ENCODE measurements at regions not wholly inside any gene's neighbourhood (a gene's known extent, or its start where the extent isn't known, plus 50 kb on each side); places are given as distances from the start of the nearest gene placed in this dataset.

GRCh38 chr2:18238209-18238608 lies 322.2 kb downstream of the RDH14 start:
- TF ChIP-seq, protein P1, sequence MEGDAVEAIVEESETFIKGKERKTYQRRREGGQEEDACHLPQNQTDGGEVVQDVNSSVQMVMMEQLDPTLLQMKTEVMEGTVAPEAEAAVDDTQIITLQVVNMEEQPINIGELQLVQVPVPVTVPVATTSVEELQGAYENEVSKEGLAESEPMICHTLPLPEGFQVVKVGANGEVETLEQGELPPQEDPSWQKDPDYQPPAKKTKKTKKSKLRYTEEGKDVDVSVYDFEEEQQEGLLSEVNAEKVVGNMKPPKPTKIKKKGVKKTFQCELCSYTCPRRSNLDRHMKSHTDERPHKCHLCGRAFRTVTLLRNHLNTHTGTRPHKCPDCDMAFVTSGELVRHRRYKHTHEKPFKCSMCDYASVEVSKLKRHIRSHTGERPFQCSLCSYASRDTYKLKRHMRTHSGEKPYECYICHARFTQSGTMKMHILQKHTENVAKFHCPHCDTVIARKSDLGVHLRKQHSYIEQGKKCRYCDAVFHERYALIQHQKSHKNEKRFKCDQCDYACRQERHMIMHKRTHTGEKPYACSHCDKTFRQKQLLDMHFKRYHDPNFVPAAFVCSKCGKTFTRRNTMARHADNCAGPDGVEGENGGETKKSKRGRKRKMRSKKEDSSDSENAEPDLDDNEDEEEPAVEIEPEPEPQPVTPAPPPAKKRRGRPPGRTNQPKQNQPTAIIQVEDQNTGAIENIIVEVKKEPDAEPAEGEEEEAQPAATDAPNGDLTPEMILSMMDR (IDR thresholded peaks at IDR 0.05; ENCODE audit: low read depth, low read length, missing input control): no peak
- TF ChIP-seq, protein P2, sequence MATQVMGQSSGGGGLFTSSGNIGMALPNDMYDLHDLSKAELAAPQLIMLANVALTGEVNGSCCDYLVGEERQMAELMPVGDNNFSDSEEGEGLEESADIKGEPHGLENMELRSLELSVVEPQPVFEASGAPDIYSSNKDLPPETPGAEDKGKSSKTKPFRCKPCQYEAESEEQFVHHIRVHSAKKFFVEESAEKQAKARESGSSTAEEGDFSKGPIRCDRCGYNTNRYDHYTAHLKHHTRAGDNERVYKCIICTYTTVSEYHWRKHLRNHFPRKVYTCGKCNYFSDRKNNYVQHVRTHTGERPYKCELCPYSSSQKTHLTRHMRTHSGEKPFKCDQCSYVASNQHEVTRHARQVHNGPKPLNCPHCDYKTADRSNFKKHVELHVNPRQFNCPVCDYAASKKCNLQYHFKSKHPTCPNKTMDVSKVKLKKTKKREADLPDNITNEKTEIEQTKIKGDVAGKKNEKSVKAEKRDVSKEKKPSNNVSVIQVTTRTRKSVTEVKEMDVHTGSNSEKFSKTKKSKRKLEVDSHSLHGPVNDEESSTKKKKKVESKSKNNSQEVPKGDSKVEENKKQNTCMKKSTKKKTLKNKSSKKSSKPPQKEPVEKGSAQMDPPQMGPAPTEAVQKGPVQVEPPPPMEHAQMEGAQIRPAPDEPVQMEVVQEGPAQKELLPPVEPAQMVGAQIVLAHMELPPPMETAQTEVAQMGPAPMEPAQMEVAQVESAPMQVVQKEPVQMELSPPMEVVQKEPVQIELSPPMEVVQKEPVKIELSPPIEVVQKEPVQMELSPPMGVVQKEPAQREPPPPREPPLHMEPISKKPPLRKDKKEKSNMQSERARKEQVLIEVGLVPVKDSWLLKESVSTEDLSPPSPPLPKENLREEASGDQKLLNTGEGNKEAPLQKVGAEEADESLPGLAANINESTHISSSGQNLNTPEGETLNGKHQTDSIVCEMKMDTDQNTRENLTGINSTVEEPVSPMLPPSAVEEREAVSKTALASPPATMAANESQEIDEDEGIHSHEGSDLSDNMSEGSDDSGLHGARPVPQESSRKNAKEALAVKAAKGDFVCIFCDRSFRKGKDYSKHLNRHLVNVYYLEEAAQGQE (IDR thresholded peaks at IDR 0.05): no peak

Measured in liver (tissue), 2 donors.